GM23338 (cell line): ENCODE measurements at regions not wholly inside any gene's neighbourhood (a gene's known extent, or its start where the extent isn't known, plus 50 kb on each side); places are given as distances from the start of the nearest gene placed in this dataset.

ENCODE experiments used
- CTCF ChIP-seq, 2 experiments: fragments of 200-600 bp in 1 of 2; sonication (generic) in 1 of 2; conservative IDR thresholded peaks; 2 replicates each; pipeline versions ENCODE4 v1.5.1 to v1.6.1; 2016 to 2017; ENCODE audit warnings: antibody characterized with exemption in 2 of 2, low read depth in 2 of 2, mild to moderate bottlenecking in 2 of 2, moderate library complexity in 1 of 2
- EZH2 ChIP-seq: fragments of 200-600 bp; sonication (generic); IDR thresholded peaks from one replicate; pipeline ENCODE4 v1.8.0; 2017; ENCODE audit warnings: antibody characterized with exemption, mild to moderate bottlenecking, low read depth; ENCODE audit not compliant: unreplicated experiment
- EZH2phosphoT487 ChIP-seq: fragments of 200-600 bp; sonication (generic); IDR thresholded peaks from one replicate; pipeline ENCODE4 v1.8.1; 2018; ENCODE audit warnings: antibody characterized with exemption; ENCODE audit not compliant: unreplicated experiment
- STAT1 ChIP-seq: IDR thresholded peaks from one replicate; pipeline ENCODE4 v1.6.1; 2016; ENCODE audit warnings: antibody characterized with exemption; ENCODE audit not compliant: unreplicated experiment

- TF ChIP-seq STAT1 = no peak
- TF ChIP-seq CTCF (conservative IDR thresholded peaks at IDR 0.05; ENCODE audit: low read depth in 2 of 2) = no peak
- no peak for TF ChIP-seq EZH2
- no peak for TF ChIP-seq EZH2phosphoT487
Observed at GRCh38 chr9:106127776-106128175, 433.4 kb downstream of the TMEM38B start.
